B cell (primary cell): ENCODE measurements at regions not wholly inside any gene's neighbourhood (a gene's known extent, or its start where the extent isn't known, plus 50 kb on each side); places are given as distances from the start of the nearest gene placed in this dataset.

ENCODE experiments used
- ATAC-seq: fragments of 200-7000 bp; cut with Tn5 transposase; one replicate; pipeline ENCODE4 v1.10.0; 2021; ENCODE audit warnings: low read depth, mild to moderate bottlenecking, moderate number of reproducible peaks, moderate library complexity
- CTCF ChIA-PET: fragments of 350-600 bp; sonication (Branson Sonifier 250); formaldehyde crosslinking; loops from one replicate; lab custom pipeline; 2021; ENCODE audit warnings: antibody characterized with exemption, inconsistent platforms; lab: Charles Lee
- POLR2A ChIA-PET: fragments of 350-600 bp; sonication (Branson Sonifier 250); formaldehyde crosslinking; loops from one replicate; lab custom pipeline; 2021; ENCODE audit warnings: antibody characterized with exemption; lab: Charles Lee
- DNase-seq: peaks from one replicate; pipeline ENCODE4 v3.0.0; 2013
- H2AFZ ChIP-seq: 2 replicates; pipeline ENCODE4 v1.6.1; 2012; ENCODE audit warnings: mild to moderate bottlenecking, low read depth, low read length; ENCODE audit not compliant: insufficient read depth, poor library complexity, severe bottlenecking
- H3K27ac ChIP-seq, 2 donors: 1 replicate in 1 of 2; 2 replicates in 1 of 2; pipeline ENCODE4 v1.5.1; 2012 to 2013; ENCODE audit warnings: low read length in 2 of 2, mild to moderate bottlenecking in 2 of 2, moderate library complexity in 1 of 2
- H3K27me3 ChIP-seq, 4 experiments: fragments of 200-600 bp in 1 of 4; sonication (generic) in 1 of 4; replicated peaks in 1 of 4; 1 replicate in 2 of 4; 2 replicates in 2 of 4; pipeline versions ENCODE4 v1.6.1 to v1.7.0; 2013 to 2016; ENCODE audit warnings: low read length in 3 of 4, mild to moderate bottlenecking in 2 of 4, mixed read lengths in 1 of 4, moderate library complexity in 1 of 4; ENCODE audit not compliant: insufficient read depth in 4 of 4, control insufficient read depth in 3 of 4; ENCODE audit errors: control extremely low read depth in 1 of 4
- H3K36me3 ChIP-seq, 2 experiments: replicated peaks in 1 of 2; 1 replicate in 1 of 2; 2 replicates in 1 of 2; pipeline versions ENCODE4 v1.6.1 to v1.7.1; 2013; ENCODE audit warnings: low read length in 1 of 2; ENCODE audit not compliant: insufficient read depth in 2 of 2, control insufficient read depth in 1 of 2; ENCODE audit errors: control extremely low read depth in 1 of 2, extremely low read depth in 1 of 2
- H3K4me1 ChIP-seq, 2 donors: fragments of 200-600 bp in 1 of 2; sonication (generic) in 1 of 2; 1 replicate in 1 of 2; 2 replicates in 1 of 2; pipeline versions ENCODE4 v1.5.1 to v1.6.1; 2013 to 2017; ENCODE audit warnings: low read length in 2 of 2; ENCODE audit not compliant: control insufficient read depth in 2 of 2, insufficient read depth in 2 of 2
- H3K4me2 ChIP-seq: replicated peaks from 2 replicates; pipeline ENCODE3; 2012; ENCODE audit warnings: mild to moderate bottlenecking, low read depth, low read length; ENCODE audit not compliant: poor library complexity, severe bottlenecking
- H3K4me3 ChIP-seq, 5 experiments: fragments of 200-600 bp in 1 of 5; sonication (generic) in 1 of 5; 1 replicate in 3 of 5; 2 replicates in 2 of 5; pipeline versions ENCODE4 v1.5.1 to v1.7.0; 2011 to 2016; ENCODE audit warnings: low read length in 4 of 5, mild to moderate bottlenecking in 4 of 5, low read depth in 2 of 5, control low read depth in 1 of 5, moderate library complexity in 1 of 5; ENCODE audit not compliant: insufficient read depth in 1 of 5; ENCODE audit errors: control extremely low read depth in 1 of 5, extremely low read depth in 1 of 5
- H3K79me2 ChIP-seq: fragments of 200-600 bp; sonication (generic); one replicate; pipeline ENCODE4 v1.6.0; 2016; ENCODE audit warnings: low read length; ENCODE audit not compliant: control insufficient read depth, insufficient read depth
- H3K9ac ChIP-seq: fragments of 200-600 bp; sonication (generic); 2 replicates; pipeline ENCODE4 v1.6.1; 2017; ENCODE audit warnings: mild to moderate bottlenecking, low read length, moderate library complexity
- H3K9me3 ChIP-seq, 3 donors: one replicate each; pipeline versions ENCODE4 v1.6.1 to v1.7.1; 2013; ENCODE audit warnings: low read length in 2 of 3; ENCODE audit not compliant: control insufficient read depth in 2 of 3, insufficient read depth in 1 of 3; ENCODE audit errors: control extremely low read depth in 1 of 3
- H4K20me1 ChIP-seq: 2 replicates; pipeline ENCODE4 v1.6.0; 2012; ENCODE audit warnings: mild to moderate bottlenecking, low read length; ENCODE audit not compliant: insufficient read depth, control insufficient read depth, poor library complexity, severe bottlenecking
- H3K27ac Mint-ChIP-seq: one replicate; pipeline ENCODE4 v1.8.0; 2021; ENCODE audit warnings: mixed read lengths
- H3K27me3 Mint-ChIP-seq: one replicate; pipeline ENCODE4 v1.8.0; 2021; ENCODE audit warnings: mixed read lengths
- H3K4me1 Mint-ChIP-seq: one replicate; pipeline ENCODE4 v1.8.0; 2021; ENCODE audit warnings: mixed read lengths
- H3K4me3 Mint-ChIP-seq: one replicate; pipeline ENCODE4 v1.8.0; 2021; ENCODE audit warnings: mixed read lengths
- H3K9me3 Mint-ChIP-seq: one replicate; pipeline ENCODE4 v1.8.0; 2022; ENCODE audit warnings: mixed read lengths; ENCODE audit not compliant: insufficient read depth
- CTCF ChIP-seq: fragments of 200-600 bp; IDR thresholded peaks from one replicate; pipeline ENCODE4 v1.8.0; 2022; ENCODE audit warnings: antibody characterized with exemption, mild to moderate bottlenecking
- EZH2 ChIP-seq: IDR thresholded peaks from 2 replicates; pipeline ENCODE4 v1.6.1; 2012; ENCODE audit warnings: borderline replicate concordance, low read depth, mild to moderate bottlenecking, moderate library complexity, low read length; ENCODE audit not compliant: insufficient read depth, poor library complexity, severe bottlenecking
- WGBS: methylation state at CpG from one replicate; pipeline ENCODE4 v1.1.5; 2013; ENCODE audit warnings: missing lambda C conversion rate; ENCODE audit not compliant: insufficient coverage; 5-methylcytosine and 5-hydroxymethylcytosine counted together
- intact Hi-C: fragments of 100-400 bp; cut with micrococcal nuclease; formaldehyde crosslinking; loops from one replicate; pipeline ENCODE4 v1.10.0; 2022

- POLR2A ChIA-PET = no interaction called here
- no peak for TF ChIP-seq CTCF
- no peak for TF ChIP-seq EZH2
Measured at GRCh38 chr1:82507011-82507410, 706.3 kb downstream of the ADGRL2 start.

DNA sequence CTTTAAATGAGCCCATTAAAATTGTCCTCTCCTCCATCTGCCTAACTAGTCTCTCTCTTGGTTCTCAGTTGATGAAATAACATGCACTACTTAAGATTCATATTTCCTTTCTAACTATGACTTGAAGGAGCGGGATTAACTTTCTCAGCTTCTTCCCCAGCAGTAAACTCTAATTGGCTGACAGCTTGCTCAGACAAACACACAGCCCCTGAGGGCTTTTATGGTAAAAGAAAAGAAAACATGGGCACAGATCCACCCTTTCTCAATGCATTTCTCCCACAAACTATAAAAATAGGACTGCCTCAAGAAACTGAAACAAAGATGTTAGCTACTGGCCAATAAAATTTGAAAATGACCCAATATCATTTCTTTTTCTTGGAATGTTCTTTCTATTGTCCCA is 703.1 kb downstream of the ADGRL2 start:
- ATAC-seq (no peak), DNase-seq (no peak)
- no peak overlapping the region for H3K4me3 ChIP-seq
- Mint-ChIP-seq H3K27ac (no peak overlapping the region), H3K27me3 (no peaks in the 10 kb centered on the region), H3K4me3 (no peak overlapping the region), H3K4me1 (no peaks in the 10 kb centered on the region), H3K9me3 (no peaks in the 10 kb centered on the region)
- intact Hi-C loops = no loop called here
- no peaks in the 10 kb centered on the region for H3K9me3 ChIP-seq
- H3K4me1 ChIP-seq = no peaks in the 10 kb centered on the region
- H3K4me2 ChIP-seq = no peak overlapping the region
- ChIA-PET CTCF (no interaction called here), POLR2A (no interaction called here)
- H3K27me3 ChIP-seq = no peaks in the 10 kb centered on the region
- no CpG with 5 or more reads among the region's 1 CpG for WGBS
- no peak overlapping the region for H2AFZ ChIP-seq
- no peaks in the 10 kb centered on the region for H3K79me2 ChIP-seq
- H3K27ac ChIP-seq = no peak overlapping the region
- H3K36me3 ChIP-seq = no peaks in the 10 kb centered on the region
- H3K9ac ChIP-seq = no peak overlapping the region
- TF ChIP-seq EZH2 (no peak), CTCF (no peak)
- no peaks in the 10 kb centered on the region for H4K20me1 ChIP-seq

More at GRCh38 chr1:82507011-82507410, 706.3 kb downstream of the ADGRL2 start:
- no peak overlapping the region for H3K4me2 ChIP-seq
- whole genome bisulfite sequencing = no CpG with 5 or more reads among the region's 1 CpG
- DNase-seq (no peak), ATAC-seq (no peak)
- no peak overlapping the region for H3K4me3 ChIP-seq
- H3K27ac ChIP-seq = no peak overlapping the region
- H3K27me3 ChIP-seq = no peaks in the 10 kb centered on the region
- Mint-ChIP-seq H3K9me3 (no peaks in the 10 kb centered on the region), H3K4me3 (no peak overlapping the region), H3K27me3 (no peaks in the 10 kb centered on the region), H3K27ac (no peak overlapping the region), H3K4me1 (no peaks in the 10 kb centered on the region)
- H3K9me3 ChIP-seq = no peaks in the 10 kb centered on the region
- no peak overlapping the region for H2AFZ ChIP-seq
- H4K20me1 ChIP-seq = no peaks in the 10 kb centered on the region
- no peaks in the 10 kb centered on the region for H3K36me3 ChIP-seq
- CTCF ChIA-PET = no interaction called here
- intact Hi-C loops = no loop called here
- H3K9ac ChIP-seq = no peak overlapping the region
- H3K4me1 ChIP-seq = no peaks in the 10 kb centered on the region
- no peaks in the 10 kb centered on the region for H3K79me2 ChIP-seq
